Hippocampal formation (tissue), 2 donors: ENCODE measurements at regions not wholly inside any gene's neighbourhood (a gene's known extent, or its start where the extent isn't known, plus 50 kb on each side); places are given as distances from the start of the nearest gene placed in this dataset.
A peak's percentile ranks its signal among the peaks of the same experiment; 100 is the strongest.
"Not testable (repeated sequence)": the region's sequence is repeated elsewhere in the genome, so short reads cannot be mapped to it uniquely, and the experiment has no call there.

Source experiments
- DNase-seq, 2 donors: peaks; one replicate each; lab custom pipeline; 2025; lab: John Stamatoyannopoulos, UW

- no peak for DNase-seq
These were observed 62.9 kb downstream of the GLRX5 start for GRCh38 chr14:95597784-95598211.

DNA sequence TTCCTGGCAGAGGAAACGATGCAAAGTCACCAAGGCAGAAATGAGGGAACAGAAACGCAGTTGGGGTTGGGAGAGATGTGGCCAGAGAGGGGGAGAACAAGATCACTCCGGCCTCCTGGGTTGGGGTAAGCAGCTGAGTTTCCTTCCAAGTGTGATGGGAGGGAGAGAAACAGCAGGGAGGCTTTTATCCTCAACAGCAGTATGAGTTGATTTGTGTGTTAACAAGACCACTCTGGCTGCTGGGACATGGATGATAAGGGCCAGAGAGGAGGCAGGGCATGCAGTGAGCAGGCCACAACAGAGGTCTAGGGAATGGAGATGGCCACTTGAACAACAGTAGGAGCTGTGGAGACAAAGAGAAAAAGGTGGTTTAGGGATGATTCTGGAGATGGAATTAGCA is 66.8 kb downstream of the GLRX5 start:
- no peak for DNase-seq

- DNase-seq, result no peak
These were observed 68.6 kb downstream of the GLRX5 start for GRCh38 chr14:95603415-95603814.

DNA sequence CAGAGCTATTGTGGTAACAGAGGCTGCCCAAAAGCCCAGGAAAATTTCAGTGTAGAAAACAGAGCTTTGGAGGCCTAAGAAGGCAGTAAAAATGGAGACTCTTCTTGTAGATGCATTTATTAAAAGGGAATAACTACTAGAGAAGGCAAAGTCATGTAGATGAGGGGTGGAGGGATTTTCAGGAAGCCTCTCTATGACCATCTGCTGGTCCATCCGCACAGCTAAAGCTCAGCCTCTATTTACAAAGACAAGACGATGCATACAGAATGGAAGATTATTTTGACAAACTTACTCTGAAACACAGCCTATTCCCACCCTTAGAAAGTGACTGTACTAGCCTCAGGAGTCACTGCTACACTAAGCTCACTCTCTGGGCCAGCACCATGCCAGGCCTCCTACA is 71.4 kb downstream of the GLRX5 start:
- no peak for DNase-seq

GRCh38 chr14:95608637-95609235 is 73.9 kb downstream of the GLRX5 start:
- DNase-seq, result no peak

- peak in 1 of 2 donors; percentile 19 for DNase-seq
These were observed 74.6 kb downstream of the GLRX5 start for GRCh38 chr14:95609398-95609990.

GRCh38 chr14:95611293-95611880 is 74.8 kb upstream of the TCL1B start:
- DNase-seq, result no peak

DNA sequence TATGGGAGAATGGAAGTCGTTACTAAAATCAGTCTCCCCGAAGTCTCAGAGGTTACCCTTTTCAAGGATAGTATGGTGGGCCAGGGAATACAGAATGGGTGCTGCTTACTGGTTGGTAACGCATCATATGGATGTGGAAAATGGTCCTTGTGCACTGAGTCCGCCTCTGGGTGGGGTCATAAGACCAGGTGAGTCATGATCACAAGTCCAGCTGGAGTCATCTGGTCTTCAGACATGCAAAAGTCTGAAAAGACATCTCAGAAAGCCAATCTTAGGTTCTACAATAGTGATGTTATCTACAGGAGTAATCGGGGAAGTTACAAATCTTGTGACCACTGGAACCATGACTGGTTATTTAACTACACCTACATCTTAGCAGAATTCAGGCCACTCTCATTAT is 71.9 kb upstream of the TCL1B start:
- no peak for DNase-seq

DNA sequence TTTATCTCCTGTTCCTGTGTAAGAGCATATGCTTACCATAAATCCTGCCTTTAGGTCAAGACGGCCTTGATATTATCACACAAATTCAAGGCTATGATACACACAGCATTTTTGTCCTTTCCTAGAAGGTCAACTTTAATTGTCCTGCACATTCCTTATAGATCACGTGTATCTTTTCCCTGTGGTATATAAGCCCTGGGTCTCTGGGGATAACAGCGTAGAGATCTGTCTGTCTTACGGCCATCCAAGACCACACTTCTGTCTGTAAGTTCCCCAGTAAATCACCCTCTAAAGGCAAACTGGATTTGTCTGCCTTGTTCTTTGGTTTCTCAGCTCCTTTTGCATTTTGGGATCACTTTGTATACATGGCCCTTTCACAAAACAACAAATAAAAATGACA is 69.5 kb upstream of the TCL1B start:
- no peak for DNase-seq

- no peak for DNase-seq
These were observed 66.3 kb upstream of the TCL1B start for GRCh38 chr14:95619785-95620417.

DNA sequence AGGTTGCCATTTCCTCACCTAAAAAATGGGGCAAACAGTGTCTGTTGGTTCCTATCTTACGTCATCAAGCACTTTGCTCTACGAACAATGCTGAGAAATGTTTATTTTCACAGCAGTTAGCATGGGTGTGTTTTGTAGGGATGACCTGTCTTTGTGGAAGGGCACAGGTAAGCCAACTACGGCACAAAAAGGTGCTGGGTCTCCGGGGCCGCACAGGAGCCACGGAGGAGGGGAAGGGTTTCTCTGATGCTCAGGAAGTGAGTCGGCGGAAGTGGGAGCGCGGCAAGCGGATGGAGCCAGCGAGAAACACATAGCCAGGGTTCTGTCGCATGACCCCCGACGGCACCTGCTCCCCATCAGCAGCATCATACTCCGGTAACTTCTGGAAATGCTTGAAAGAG is 65.6 kb upstream of the TCL1B start:
- DNase-seq, result no peak

- DNase-seq, result no peak
These were observed 63.0 kb upstream of the TCL1B start for GRCh38 chr14:95623195-95623594.

DNA sequence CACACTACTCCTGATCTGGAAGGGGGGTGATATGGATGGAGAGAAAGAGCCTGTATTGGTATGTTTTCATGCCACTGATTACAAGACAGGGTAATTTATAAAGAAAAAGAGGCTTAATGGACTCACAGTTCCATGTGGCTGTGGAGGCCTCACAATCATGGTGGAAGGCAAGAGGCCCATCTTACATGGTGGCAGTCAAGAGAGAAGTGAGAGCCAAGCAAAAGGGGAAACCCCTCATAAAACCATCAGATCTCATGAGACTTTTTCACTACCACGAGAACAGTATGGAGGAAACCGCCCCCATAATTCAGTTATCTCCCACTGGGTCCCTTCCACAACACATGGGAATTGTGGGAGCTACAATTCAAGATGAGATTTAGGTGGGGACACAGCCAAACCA is 60.5 kb upstream of the TCL1B start:
- DNase-seq, result not testable (repeated sequence)

GRCh38 chr14:95635051-95635450 is 51.2 kb upstream of the TCL1B start:
- DNase-seq, result no peak
